ENCODE measurements at regions not wholly inside any gene's neighbourhood (a gene's known extent, or its start where the extent isn't known, plus 50 kb on each side); places are given as distances from the start of the nearest gene placed in this dataset.

DNA sequence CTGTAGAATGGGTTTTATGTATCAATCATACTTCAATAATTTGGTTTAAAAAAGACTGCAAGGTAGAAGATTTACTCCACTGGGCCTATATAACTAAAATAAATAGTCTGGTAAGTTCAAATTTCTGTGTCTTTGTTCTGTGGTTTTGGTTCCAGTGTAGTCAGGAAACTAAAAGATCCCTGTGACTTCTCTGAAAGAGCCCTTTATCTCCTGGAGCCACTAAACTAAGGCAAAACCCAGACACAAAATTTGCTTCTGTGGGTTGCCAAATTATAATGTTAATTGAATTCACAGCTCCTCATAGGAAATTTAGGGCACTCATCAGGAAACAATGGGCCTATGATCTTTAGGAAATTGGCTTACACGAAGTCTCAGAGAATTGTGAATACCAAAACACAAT lies 1038.4 kb downstream of the GALC start:
- TF ChIP-seq CTCF (IDR thresholded peaks at IDR 0.05; ENCODE audit: extremely low read depth in 1 of 2, insufficient read depth in 1 of 2, low read depth in 1 of 2, low read length in 2 of 2) (no peak), JUN (IDR thresholded peaks at IDR 0.05; ENCODE audit: borderline replicate concordance, insufficient read depth, insufficient read length, low read depth) (no peak), POLR2AphosphoS5 (IDR thresholded peaks at IDR 0.05; ENCODE audit: insufficient read depth, low read depth, low read length) (no peak), POLR2A (IDR thresholded peaks at IDR 0.05; ENCODE audit: low read depth, low read length) (no peak)
